ENCODE measurements at regions not wholly inside any gene's neighbourhood (a gene's known extent, or its start where the extent isn't known, plus 50 kb on each side); places are given as distances from the start of the nearest gene placed in this dataset.

GRCh38 chr7:19944363-19945120, 171.1 kb upstream of the TMEM196 start:
- Histone ChIP-seq H3K27ac (ENCODE audit: extremely low read depth, low read depth, low read length) (no peak overlapping the region), H3K4me1 (ENCODE audit: control insufficient read depth, insufficient read depth, low read length) (no peaks in the 10 kb centered on the region), H3K4me3 (ENCODE audit: low read depth, low read length) (no peak overlapping the region), H3K36me3 (ENCODE audit: control insufficient read depth in 2 of 2, insufficient read depth in 1 of 2, low read length in 2 of 2) (no peaks in the 10 kb centered on the region), H3K9me3 (ENCODE audit: control insufficient read depth, insufficient read depth, low read depth, low read length) (no peaks in the 10 kb centered on the region)
- ChIA-PET CTCF (no interaction called here), POLR2A (no interaction called here)
- TF ChIP-seq ZNF112 (tag by site-specific recombination; IDR thresholded peaks at IDR 0.05) (no peak), ZBTB48 (tag by site-specific recombination; IDR thresholded peaks at IDR 0.05) (no peak)
- TF ChIP-seq, protein P1, sequence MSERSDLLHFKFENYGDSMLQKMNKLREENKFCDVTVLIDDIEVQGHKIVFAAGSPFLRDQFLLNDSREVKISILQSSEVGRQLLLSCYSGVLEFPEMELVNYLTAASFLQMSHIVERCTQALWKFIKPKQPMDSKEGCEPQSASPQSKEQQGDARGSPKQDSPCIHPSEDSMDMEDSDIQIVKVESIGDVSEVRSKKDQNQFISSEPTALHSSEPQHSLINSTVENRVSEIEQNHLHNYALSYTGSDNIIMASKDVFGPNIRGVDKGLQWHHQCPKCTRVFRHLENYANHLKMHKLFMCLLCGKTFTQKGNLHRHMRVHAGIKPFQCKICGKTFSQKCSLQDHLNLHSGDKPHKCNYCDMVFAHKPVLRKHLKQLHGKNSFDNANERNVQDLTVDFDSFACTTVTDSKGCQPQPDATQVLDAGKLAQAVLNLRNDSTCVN (tag by site-specific recombination; optimal IDR thresholded peaks at IDR 0.05): no peak

- H3K9me3 ChIP-seq (ENCODE audit: control insufficient read depth, insufficient read depth, low read depth, low read length): no peaks in the 10 kb centered on the region
- H3K4me3 ChIP-seq (ENCODE audit: low read depth, low read length): no peak overlapping the region
- TF ChIP-seq, protein P2, sequence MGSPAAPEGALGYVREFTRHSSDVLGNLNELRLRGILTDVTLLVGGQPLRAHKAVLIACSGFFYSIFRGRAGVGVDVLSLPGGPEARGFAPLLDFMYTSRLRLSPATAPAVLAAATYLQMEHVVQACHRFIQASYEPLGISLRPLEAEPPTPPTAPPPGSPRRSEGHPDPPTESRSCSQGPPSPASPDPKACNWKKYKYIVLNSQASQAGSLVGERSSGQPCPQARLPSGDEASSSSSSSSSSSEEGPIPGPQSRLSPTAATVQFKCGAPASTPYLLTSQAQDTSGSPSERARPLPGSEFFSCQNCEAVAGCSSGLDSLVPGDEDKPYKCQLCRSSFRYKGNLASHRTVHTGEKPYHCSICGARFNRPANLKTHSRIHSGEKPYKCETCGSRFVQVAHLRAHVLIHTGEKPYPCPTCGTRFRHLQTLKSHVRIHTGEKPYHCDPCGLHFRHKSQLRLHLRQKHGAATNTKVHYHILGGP (tag by site-specific recombination; IDR thresholded peaks at IDR 0.05): no peak
- ChIA-PET POLR2A (no interaction called here), CTCF (no interaction called here)
- H3K27ac ChIP-seq (ENCODE audit: extremely low read depth, low read depth, low read length): no peak overlapping the region
- H3K36me3 ChIP-seq (ENCODE audit: control insufficient read depth in 2 of 2, insufficient read depth in 1 of 2, low read length in 2 of 2): no peaks in the 10 kb centered on the region
- H3K4me1 ChIP-seq (ENCODE audit: control insufficient read depth, insufficient read depth, low read length): no peaks in the 10 kb centered on the region
Measured at GRCh38 chr7:19939746-19940145, 166.3 kb upstream of the TMEM196 start.

- no peaks in the 10 kb centered on the region for H3K9me3 ChIP-seq (ENCODE audit: control insufficient read depth, insufficient read depth, low read depth, low read length)
- H3K36me3 ChIP-seq (ENCODE audit: control insufficient read depth in 2 of 2, insufficient read depth in 1 of 2, low read length in 2 of 2): no peaks in the 10 kb centered on the region
- no peaks in the 10 kb centered on the region for H3K4me1 ChIP-seq (ENCODE audit: control insufficient read depth, insufficient read depth, low read length)
- CTCF ChIA-PET: interaction anchor here (0.7 kb wide), 1 partner anchor 576 kb away, joined by 6 read pairs; no protein-coding TSS in a partner anchor
- no peak overlapping the region for H3K4me3 ChIP-seq (ENCODE audit: low read depth, low read length)
- POLR2A ChIA-PET: no interaction called here
- H3K27ac ChIP-seq (ENCODE audit: extremely low read depth, low read depth, low read length): no peak overlapping the region
- TF ChIP-seq PRDM10 (tag by site-specific recombination; IDR thresholded peaks at IDR 0.05) (no peak), ZNF513 (tag by site-specific recombination; IDR thresholded peaks at IDR 0.05) (no peak), ZNF239 (tag by site-specific recombination; IDR thresholded peaks at IDR 0.05) (no peak), ZNF776 (tag by site-specific recombination; IDR thresholded peaks at IDR 0.05; ENCODE audit: borderline replicate concordance) (no peak), ZNF248 (tag by site-specific recombination; IDR thresholded peaks at IDR 0.05) (no peak), BCL11B (tag by site-specific recombination; IDR thresholded peaks at IDR 0.05; ENCODE audit: low read depth) (no peak), ZNF10 (tag by site-specific recombination; IDR thresholded peaks at IDR 0.05) (no peak), ZNF843 (tag by site-specific recombination; IDR thresholded peaks at IDR 0.05) (no peak)
- TF ChIP-seq, protein P3, sequence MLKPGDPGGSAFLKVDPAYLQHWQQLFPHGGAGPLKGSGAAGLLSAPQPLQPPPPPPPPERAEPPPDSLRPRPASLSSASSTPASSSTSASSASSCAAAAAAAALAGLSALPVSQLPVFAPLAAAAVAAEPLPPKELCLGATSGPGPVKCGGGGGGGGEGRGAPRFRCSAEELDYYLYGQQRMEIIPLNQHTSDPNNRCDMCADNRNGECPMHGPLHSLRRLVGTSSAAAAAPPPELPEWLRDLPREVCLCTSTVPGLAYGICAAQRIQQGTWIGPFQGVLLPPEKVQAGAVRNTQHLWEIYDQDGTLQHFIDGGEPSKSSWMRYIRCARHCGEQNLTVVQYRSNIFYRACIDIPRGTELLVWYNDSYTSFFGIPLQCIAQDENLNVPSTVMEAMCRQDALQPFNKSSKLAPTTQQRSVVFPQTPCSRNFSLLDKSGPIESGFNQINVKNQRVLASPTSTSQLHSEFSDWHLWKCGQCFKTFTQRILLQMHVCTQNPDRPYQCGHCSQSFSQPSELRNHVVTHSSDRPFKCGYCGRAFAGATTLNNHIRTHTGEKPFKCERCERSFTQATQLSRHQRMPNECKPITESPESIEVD (tag by site-specific recombination; IDR thresholded peaks at IDR 0.05): no peak
Measured at GRCh38 chr7:19932549-19933249, 159.3 kb upstream of the TMEM196 start.

Measured in HEK293 (cell line).